Immature natural killer cell (primary cell): ENCODE measurements at regions not wholly inside any gene's neighbourhood (a gene's known extent, or its start where the extent isn't known, plus 50 kb on each side); places are given as distances from the start of the nearest gene placed in this dataset.

Source experiments
- DNase-seq, 3 donors: peaks; one replicate each; pipeline ENCODE4 v3.0.0; 2022; ENCODE audit warnings: mixed read lengths in 1 of 3
- H3K27ac Mint-ChIP-seq, 6 donors: one replicate each; pipeline ENCODE4 v1.8.0; 2020; ENCODE audit warnings: mixed read lengths in 6 of 6, mild to moderate bottlenecking in 5 of 6, inconsistent platforms in 4 of 6, moderate library complexity in 3 of 6
- H3K27me3 Mint-ChIP-seq, 3 donors: one replicate each; pipeline ENCODE4 v1.8.0; 2020 to 2021; ENCODE audit warnings: low read depth in 3 of 3, mild to moderate bottlenecking in 3 of 3, mixed read lengths in 3 of 3, moderate library complexity in 3 of 3, inconsistent platforms in 1 of 3
- H3K36me3 Mint-ChIP-seq, 3 donors: one replicate each; pipeline ENCODE4 v1.8.0; 2020; ENCODE audit warnings: mixed read lengths in 3 of 3, inconsistent platforms in 2 of 3, mild to moderate bottlenecking in 2 of 3
- H3K4me1 Mint-ChIP-seq, 2 donors: one replicate each; pipeline ENCODE4 v1.8.0; 2020; ENCODE audit warnings: inconsistent platforms in 2 of 2, mild to moderate bottlenecking in 2 of 2, mixed read lengths in 2 of 2, moderate library complexity in 1 of 2
- H3K4me3 Mint-ChIP-seq, 5 donors: one replicate each; pipeline ENCODE4 v1.8.0; 2020; ENCODE audit warnings: mild to moderate bottlenecking in 5 of 5, mixed read lengths in 5 of 5, inconsistent platforms in 3 of 5, moderate library complexity in 3 of 5
- H3K9me3 Mint-ChIP-seq, 6 donors: one replicate each; pipeline ENCODE4 v1.8.0; 2020; ENCODE audit warnings: mild to moderate bottlenecking in 6 of 6, mixed read lengths in 6 of 6, inconsistent platforms in 4 of 6, moderate library complexity in 3 of 6

DNA sequence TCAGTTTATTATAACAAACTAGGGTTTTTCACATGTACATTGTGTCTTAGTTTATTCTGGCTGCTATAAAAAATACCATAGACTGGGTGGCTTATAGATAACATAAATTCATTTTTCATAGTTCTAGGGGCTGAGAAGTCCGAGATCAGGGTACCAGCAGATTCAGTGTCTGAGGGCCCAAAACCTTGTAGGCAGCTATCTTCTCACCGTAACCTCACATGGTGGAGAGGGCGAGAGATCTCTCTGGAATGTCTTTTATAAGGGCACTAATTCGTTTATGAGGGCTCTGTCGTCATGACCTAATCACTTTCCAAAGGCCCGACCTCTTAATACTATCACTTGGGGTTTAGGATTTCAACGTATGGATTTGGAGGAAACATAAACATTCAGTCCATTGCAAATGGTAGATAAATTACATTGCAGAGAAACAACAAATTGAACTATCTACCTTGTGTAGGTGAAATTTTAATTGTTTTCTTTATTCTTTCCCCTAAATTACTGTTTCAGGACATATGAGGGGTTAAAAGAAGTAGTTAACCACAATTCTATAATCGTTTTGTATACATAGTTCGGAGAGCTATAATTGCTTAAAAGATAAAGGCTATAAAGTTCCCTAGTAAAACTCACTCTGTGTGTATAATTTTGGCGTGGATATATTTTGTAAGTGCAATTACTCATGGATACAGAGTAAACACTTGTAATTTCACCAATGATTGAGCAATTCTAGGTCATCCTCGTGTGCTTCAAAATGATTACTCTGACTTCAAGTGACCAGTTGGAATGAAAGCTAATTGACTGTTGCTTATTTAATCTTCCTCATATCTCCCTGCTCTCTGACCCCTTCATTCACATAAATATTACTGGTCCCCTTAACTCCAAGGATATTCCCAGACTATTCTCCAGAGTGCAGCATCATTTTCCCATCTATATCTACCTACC is 247.5 kb upstream of the TMEM161B start:
- H3K36me3 Mint-ChIP-seq = peaks cover 0 to 3% (median 0%) of the 10 kb centered on the region in 3 donors
- no peak for DNase-seq

DNA sequence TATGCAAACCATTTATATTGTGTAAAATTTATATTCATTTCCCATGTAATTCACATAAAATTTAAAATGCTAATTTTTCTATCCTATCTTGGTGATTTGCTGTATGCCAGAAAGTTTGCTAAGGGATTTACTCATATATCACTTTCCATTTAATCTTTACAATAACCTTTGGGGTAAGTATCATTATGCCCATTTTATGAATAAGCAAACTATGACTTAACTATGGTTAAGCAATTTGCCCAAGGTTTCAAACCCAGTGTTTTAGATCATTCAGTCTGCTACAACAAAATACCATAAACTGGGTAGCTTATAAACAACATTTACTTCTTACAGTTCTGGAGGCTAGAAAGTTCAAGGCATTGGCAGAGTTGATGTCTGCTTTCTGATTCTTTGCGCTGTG is 246.4 kb upstream of the TMEM161B start:
- Mint-ChIP-seq H3K4me3 (no peak overlapping the region), H3K27ac (no peak overlapping the region)

More for the DNA sequence above, 247.5 kb upstream of the TMEM161B start:
- peaks cover 0 to 5% (median 0%) of the 10 kb centered on the region in 6 donors for H3K9me3 Mint-ChIP-seq
- H3K27me3 Mint-ChIP-seq = peaks cover 6% of the 10 kb centered on the region in 3 donors
- peaks cover 4 to 11% of the 10 kb centered on the region in 2 donors for H3K4me1 Mint-ChIP-seq
- H3K4me3 Mint-ChIP-seq = no peak overlapping the region
- no peak overlapping the region for H3K27ac Mint-ChIP-seq

DNA sequence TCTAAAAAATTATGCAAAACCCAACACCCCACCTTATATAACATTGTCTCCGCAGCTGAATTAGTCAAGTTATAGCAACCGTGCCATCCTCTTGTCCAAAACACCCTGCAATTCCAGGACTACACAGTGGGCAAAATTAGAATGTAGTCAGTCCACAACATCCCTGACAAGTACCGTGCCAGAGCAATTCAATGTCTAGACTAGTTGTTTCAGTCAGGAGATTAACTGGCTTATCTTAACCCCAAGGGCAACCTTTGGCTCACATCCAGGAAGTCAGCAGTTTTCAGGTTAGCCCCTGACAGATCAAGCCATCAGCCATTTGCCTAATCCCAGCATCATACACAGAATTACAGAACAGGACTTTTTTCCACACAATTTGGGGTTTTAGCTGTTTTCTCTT is 240.8 kb upstream of the TMEM161B start:
- DNase-seq = no peak
- peaks cover 0 to under 1% (median 0%) of the 10 kb centered on the region in 6 donors for H3K9me3 Mint-ChIP-seq
- peaks cover 5 to 7% (median 6%) of the 10 kb centered on the region in 3 donors for H3K27me3 Mint-ChIP-seq
- no peak overlapping the region for H3K27ac Mint-ChIP-seq
- no peak overlapping the region for H3K4me3 Mint-ChIP-seq
- peaks cover 0 to under 1% (median 0%) of the 10 kb centered on the region in 3 donors for H3K36me3 Mint-ChIP-seq
- no peaks in the 10 kb centered on the region for H3K4me1 Mint-ChIP-seq

More for the DNA sequence above, 246.4 kb upstream of the TMEM161B start:
- Mint-ChIP-seq H3K4me1 (peaks cover 4 to 11% of the 10 kb centered on the region in 2 donors), H3K9me3 (peaks cover 0 to 3% (median 0%) of the 10 kb centered on the region in 6 donors), H3K27me3 (peaks cover 6 to 9% (median 8%) of the 10 kb centered on the region in 3 donors), H3K36me3 (peaks cover 0 to 3% (median 0%) of the 10 kb centered on the region in 3 donors)
- no peak for DNase-seq

DNA sequence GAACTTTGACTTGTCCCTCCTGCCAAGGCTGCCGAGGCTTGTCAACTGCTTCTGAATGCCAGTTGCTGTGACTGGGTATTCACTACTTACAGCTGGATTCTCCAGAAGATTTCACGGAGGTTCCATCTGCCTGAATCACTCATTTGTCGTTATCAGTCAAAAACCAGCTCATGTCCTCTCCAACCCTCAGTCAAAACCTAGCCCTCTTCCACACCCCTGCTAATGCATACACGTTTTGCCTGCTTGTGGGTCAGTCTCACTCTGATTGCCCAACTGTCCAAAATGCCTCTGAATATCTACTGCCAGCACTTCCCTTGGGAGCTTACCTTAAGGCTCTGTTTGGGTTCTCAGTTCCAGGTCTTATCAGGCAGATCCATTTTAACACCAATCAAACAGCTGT is 238.6 kb upstream of the TMEM161B start:
- Mint-ChIP-seq H3K27me3 (peaks cover 5 to 7% (median 5%) of the 10 kb centered on the region in 3 donors), H3K4me1 (peaks cover 8 to 14% of the 10 kb centered on the region in 2 donors), H3K36me3 (no peaks in the 10 kb centered on the region)

DNA sequence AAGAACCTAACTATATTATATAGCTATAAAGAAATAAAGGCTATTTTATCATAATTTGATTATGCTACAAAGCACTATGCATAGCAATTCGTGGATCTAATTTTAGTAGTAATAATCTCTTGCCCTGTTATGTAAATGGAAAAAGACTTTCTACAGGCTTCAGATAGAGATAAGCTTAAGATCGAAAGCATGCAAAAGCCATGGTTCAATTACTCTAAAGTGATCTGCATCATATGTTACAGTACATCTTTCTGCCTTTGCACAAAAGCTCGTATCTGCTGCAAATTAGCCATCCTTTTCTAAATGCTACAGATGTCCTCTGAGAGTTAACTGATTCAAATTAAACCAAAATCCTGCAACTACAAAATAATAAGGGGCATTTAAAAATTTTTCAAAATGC is 234.8 kb upstream of the TMEM161B start:
- H3K27ac Mint-ChIP-seq = peak overlapping the region in 3 of 6 donors; percentile 30 to 93 (median 75)
- peaks cover 11 to 23% of the 10 kb centered on the region in 2 donors for H3K4me1 Mint-ChIP-seq
- no peaks in the 10 kb centered on the region for H3K9me3 Mint-ChIP-seq
- H3K27me3 Mint-ChIP-seq = peaks cover 2 to 7% (median 3%) of the 10 kb centered on the region in 3 donors
- peak overlapping the region; percentile 84 to 95 (median 91) for H3K4me3 Mint-ChIP-seq
- no peak for DNase-seq
- no peaks in the 10 kb centered on the region for H3K36me3 Mint-ChIP-seq

More for the DNA sequence above, 238.6 kb upstream of the TMEM161B start:
- Mint-ChIP-seq H3K4me3 (no peak overlapping the region), H3K27ac (no peak overlapping the region), H3K9me3 (no peaks in the 10 kb centered on the region)
- no peak for DNase-seq

DNA sequence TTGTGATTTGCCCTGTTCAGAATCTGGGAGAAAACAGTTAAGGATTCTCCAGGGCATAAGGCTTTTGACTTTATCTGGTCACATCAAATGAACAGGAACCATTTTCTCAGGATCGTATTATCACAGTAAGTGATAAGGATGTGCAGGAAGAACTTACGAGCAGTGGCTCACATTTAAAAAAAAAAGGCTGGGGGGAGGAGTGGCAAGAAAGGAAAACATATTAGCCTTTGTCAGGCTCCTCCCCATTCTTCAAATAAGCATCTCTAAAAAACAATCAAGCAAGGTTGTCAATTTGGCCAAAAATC is 234.3 kb upstream of the TMEM161B start:
- no peaks in the 10 kb centered on the region for H3K9me3 Mint-ChIP-seq
- H3K27ac Mint-ChIP-seq = peak overlapping the region; percentile 73 to 93 (median 90)
- peaks cover 1 to 6% (median 3%) of the 10 kb centered on the region in 3 donors for H3K27me3 Mint-ChIP-seq
- H3K4me1 Mint-ChIP-seq = peaks cover 11 to 23% of the 10 kb centered on the region in 2 donors
- peak overlapping the region; percentile 84 to 95 (median 91) for H3K4me3 Mint-ChIP-seq
- no peaks in the 10 kb centered on the region for H3K36me3 Mint-ChIP-seq
- DNase-seq = no peak

DNA sequence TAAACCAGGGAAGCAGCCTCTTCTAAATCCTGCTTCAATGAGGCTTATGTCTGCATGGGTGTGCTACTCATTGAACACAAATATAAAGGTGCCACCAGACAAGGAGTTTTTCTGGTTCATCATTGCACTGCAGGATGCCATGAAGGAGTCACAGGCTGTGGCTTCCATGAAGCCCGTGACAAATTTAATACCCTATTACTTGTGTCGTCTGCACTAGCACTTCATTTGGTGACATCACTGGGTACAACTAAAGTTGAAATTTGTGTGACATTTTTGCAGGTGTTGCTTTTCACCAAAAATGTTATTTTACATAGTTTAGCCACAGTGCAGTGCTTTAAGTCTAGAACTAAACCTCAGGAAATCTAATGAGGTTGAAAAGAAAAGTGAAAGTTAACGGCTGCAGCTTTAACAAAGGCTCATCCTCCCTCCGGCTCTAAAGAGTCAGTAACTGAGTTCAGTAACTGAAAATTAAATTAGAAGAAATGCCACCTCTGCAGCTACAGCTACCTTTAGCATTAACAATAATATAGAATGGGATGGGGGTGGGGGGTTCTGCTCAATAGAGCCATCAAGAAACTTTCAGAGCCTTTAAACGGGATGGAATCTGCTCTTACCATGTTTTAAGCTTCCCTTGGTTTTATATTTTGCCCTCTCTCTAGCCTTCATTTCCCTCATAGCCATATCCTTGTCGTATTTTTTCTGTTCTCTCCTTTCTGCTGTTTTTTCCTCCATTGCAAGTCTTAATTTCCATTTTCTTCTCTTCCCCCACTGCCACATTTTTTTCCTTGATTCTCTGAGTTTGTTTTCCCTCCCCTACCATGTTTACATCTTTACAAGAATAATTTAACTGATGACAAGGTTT is 233.8 kb upstream of the TMEM161B start:
- peak overlapping the region; percentile 84 to 95 (median 91) for H3K4me3 Mint-ChIP-seq
- peak overlapping the region; percentile 73 to 93 (median 90) for H3K27ac Mint-ChIP-seq
- peaks cover 0 to 4% (median 3%) of the 10 kb centered on the region in 3 donors for H3K27me3 Mint-ChIP-seq
- H3K36me3 Mint-ChIP-seq = no peaks in the 10 kb centered on the region
- DNase-seq = peak; percentile 22 to 47 (median 42)
- peaks cover 11 to 23% of the 10 kb centered on the region in 2 donors for H3K4me1 Mint-ChIP-seq
- no peaks in the 10 kb centered on the region for H3K9me3 Mint-ChIP-seq

DNA sequence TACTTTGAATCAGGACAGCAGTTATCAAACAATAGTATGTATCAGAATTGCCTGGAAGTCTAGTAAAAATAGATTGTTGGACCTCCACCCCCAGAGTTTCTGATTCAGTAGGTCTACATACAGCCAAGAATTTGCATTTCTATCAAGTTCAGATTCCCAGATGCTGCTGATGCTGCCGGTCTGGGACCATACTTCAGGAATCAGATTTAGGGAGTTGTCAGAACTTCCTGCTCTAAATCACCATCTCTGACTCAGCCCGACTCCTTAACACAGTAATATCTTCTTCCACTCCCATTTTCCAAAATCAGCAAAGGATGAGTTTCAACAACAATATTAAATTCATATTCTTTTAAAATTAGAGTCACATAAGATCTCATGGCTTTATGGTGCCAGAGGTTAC is 227.2 kb upstream of the TMEM161B start:
- H3K27ac Mint-ChIP-seq = no peak overlapping the region
- H3K27me3 Mint-ChIP-seq = peaks cover 2 to 14% (median 10%) of the 10 kb centered on the region in 3 donors
- no peak for DNase-seq
- no peaks in the 10 kb centered on the region for H3K4me1 Mint-ChIP-seq
- H3K4me3 Mint-ChIP-seq = no peak overlapping the region
- no peaks in the 10 kb centered on the region for H3K9me3 Mint-ChIP-seq
- no peaks in the 10 kb centered on the region for H3K36me3 Mint-ChIP-seq

DNA sequence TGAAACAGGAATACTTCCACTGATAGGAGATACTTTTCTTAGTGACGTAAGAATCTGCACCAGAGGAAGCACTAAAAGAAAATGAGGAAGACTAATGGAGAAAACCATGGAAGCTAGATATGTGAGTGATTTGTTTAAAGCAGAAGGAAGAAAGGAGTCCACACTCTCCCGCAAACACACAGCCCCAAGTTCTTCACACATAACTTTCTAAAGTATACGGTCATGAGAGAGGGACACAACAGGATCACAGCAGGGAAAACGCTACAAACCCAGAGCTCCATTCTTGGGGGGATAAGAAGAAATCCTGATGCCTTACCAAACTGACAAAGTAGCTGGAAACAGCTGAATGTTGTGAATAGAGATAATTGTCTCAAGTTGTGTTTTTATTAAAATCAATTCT is 222.2 kb upstream of the TMEM161B start:
- Mint-ChIP-seq H3K4me1 (no peaks in the 10 kb centered on the region), H3K27me3 (peaks cover 5 to 16% (median 12%) of the 10 kb centered on the region in 3 donors), H3K9me3 (no peaks in the 10 kb centered on the region), H3K36me3 (no peaks in the 10 kb centered on the region), H3K27ac (no peak overlapping the region), H3K4me3 (no peak overlapping the region)
- no peak for DNase-seq

DNA sequence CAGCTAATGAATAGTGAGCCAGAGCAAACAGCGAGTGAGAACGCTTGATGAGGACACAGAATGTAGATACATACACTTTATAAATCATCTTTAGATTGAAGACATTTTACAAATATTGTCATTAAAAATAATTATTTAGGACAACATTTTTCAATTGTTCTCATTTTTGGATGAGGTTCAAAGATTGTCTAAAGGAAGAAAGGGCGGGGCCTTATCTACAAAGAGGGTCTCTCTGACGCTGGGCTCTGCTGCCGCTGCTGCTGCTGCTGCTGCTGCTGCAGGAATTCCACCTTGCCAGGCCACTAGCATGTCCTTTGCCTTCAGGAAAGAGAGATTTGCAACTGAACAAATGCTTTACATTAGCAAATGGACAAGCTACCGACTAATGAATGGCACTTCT is 220.7 kb upstream of the TMEM161B start:
- no peak overlapping the region for H3K27ac Mint-ChIP-seq
- no peaks in the 10 kb centered on the region for H3K4me1 Mint-ChIP-seq
- no peaks in the 10 kb centered on the region for H3K36me3 Mint-ChIP-seq
- no peaks in the 10 kb centered on the region for H3K9me3 Mint-ChIP-seq
- DNase-seq = no peak
- H3K27me3 Mint-ChIP-seq = peaks cover 5 to 18% (median 12%) of the 10 kb centered on the region in 3 donors
- no peak overlapping the region for H3K4me3 Mint-ChIP-seq

DNA sequence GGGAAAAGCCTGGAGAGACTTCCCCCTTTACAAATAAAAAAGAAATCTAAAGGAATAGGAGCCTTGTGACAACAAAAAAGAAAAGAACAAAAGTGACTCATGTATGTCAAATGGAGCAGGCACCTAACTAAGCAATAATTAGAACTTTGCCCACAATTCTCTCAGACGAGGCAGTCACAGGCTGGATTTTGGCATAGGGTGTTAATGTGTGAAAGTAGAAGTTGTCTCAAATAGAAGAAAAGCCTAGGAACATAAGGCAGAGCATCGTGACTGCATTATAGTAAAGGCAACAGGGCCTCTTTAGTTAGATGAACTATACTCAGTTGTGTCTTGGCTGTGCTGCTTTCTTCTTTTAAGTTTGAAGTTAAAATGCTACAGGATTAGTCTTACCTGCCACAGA is 219.9 kb upstream of the TMEM161B start:
- H3K36me3 Mint-ChIP-seq = no peaks in the 10 kb centered on the region
- H3K27ac Mint-ChIP-seq = no peak overlapping the region
- no peak overlapping the region for H3K4me3 Mint-ChIP-seq
- no peak for DNase-seq
- no peaks in the 10 kb centered on the region for H3K4me1 Mint-ChIP-seq
- peaks cover 5 to 18% (median 8%) of the 10 kb centered on the region in 3 donors for H3K27me3 Mint-ChIP-seq
- H3K9me3 Mint-ChIP-seq = no peaks in the 10 kb centered on the region

DNA sequence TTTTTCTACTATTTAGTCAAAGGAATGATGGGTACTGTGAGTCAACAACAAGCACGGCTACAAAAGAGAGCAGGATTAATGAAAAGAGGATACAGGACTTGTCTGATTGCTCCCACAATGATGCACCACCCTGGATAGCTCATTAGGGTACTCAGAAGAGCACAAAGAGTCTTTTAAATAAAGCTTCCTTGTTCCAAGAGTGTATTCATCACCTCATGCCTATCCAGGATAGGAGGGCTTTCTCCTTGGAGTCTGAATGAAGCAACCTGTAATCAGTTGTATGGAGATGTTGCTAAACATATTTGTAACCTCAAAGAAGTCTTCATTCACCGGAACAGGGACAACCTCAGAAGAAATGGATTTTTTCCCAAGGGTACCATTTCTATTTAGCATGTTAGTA is 219.5 kb upstream of the TMEM161B start:
- Mint-ChIP-seq H3K9me3 (no peaks in the 10 kb centered on the region), H3K27me3 (peaks cover 5 to 18% (median 8%) of the 10 kb centered on the region in 3 donors), H3K36me3 (no peaks in the 10 kb centered on the region), H3K27ac (no peak overlapping the region), H3K4me1 (no peaks in the 10 kb centered on the region), H3K4me3 (no peak overlapping the region)
- DNase-seq = no peak

DNA sequence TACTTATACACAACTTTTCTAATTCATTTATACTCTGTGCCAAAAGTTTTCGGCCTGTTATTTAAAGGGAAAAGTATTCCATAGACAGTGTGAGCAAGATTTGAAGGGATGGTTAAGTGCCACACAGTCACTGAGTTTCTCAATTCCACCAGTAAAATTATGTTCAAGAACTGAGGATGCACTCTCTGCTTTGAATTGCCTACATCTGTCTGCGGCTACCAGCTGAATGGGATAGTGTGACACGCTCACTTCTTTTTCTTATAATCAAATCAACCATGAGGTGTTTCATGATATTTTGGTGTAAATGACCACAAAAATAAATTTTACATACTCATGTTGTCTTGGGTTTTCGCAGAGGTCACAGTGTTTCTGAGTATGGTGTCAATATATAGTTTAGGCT is 218.4 kb upstream of the TMEM161B start:
- Mint-ChIP-seq H3K4me3 (no peak overlapping the region), H3K4me1 (no peaks in the 10 kb centered on the region), H3K36me3 (no peaks in the 10 kb centered on the region), H3K27me3 (peaks cover 5 to 15% (median 5%) of the 10 kb centered on the region in 3 donors), H3K27ac (no peak overlapping the region), H3K9me3 (no peaks in the 10 kb centered on the region)
- DNase-seq = no peak

DNA sequence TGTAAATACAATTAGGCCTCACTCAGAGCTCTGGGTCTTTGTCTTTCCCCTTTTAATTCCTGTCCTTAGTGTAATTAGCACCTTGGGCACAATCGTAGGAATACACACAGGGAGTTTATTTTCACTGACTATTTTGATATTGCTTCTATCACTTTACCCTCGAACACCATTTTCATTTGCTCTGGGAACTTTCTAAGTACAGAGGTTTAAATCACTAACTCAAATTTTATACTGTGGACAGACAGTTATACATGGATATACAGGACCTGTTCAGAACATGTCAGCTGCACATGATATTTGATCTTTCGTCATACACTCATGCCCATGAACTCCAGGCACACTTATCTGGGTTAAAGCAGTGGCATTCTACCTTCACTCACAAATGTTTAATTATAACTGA is 217.8 kb upstream of the TMEM161B start:
- Mint-ChIP-seq H3K4me3 (no peak overlapping the region), H3K9me3 (no peaks in the 10 kb centered on the region), H3K27me3 (peaks cover 4 to 14% (median 5%) of the 10 kb centered on the region in 3 donors), H3K27ac (no peak overlapping the region), H3K36me3 (no peaks in the 10 kb centered on the region), H3K4me1 (no peaks in the 10 kb centered on the region)
- DNase-seq = no peak
